HG03442 (cell line): ENCODE measurements at regions not wholly inside any gene's neighbourhood (a gene's known extent, or its start where the extent isn't known, plus 50 kb on each side); places are given as distances from the start of the nearest gene placed in this dataset.
"Not testable (repeated sequence)": the region's sequence is repeated elsewhere in the genome, so short reads cannot be mapped to it uniquely, and the experiment has no call there.

Experiments used
- ATAC-seq: cut with Tn5 transposase; IDR thresholded peaks from one replicate; pipeline ENCODE4 v1.9.1; 2021; ENCODE audit warnings: mild to moderate bottlenecking, moderate library complexity; ENCODE audit not compliant: unreplicated experiment

DNA sequence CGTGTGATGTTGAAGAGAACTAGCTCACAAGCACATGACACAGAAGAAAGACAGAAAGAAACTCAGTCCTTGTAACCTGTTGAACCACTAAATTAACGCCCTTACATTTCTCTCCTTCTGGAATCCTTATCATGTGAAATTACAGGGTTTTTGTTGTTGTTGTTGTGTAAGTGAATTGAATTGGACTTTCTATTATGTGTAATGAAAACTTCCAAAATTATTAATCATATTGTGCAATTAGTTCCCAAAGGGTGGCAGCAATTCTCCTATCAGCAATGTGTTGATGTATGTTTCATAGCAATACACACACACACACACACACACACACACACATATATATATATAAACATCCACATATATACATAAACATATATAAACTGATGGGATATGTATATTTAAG lies 402.2 kb upstream of the TCF4 start:
- no peak for ATAC-seq

DNA sequence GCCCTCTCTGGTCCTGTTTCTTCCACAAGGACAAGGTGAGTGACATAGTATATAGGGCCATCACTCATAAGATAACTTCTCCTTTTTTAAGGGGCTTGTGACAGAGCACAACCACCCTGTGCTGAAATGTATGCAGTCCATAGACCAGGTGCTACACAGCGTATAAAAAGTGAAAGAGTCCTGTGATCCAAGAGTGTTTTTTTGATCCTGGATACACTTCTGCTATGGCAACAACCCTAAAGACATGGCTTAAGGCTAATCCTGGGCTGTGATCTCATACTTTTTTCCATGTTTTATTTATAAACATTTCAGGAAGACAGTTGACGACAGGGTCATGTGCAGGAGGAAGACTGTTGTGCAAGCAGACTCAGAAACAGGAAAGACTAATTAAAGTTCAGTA lies 400.5 kb upstream of the TCF4 start:
- ATAC-seq: no peak

DNA sequence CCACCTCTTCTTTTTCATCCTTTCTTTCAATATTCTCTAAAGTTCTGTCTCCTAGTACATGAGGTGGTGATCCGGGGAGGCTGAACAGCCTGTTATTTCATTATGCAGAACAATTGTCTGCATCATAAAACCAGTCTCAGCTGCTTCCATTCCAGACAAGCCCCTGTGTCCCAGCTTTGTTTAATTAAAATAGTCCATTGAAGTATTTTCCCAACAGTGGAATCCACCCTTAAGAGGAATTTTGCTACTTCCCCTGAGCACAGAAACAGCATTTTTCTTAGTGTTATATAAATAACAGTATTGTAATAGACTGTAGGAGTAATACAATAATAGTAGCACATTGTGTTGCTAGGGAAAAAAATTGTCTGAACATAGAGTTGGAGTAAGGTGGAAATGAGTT lies 395.4 kb upstream of the TCF4 start:
- no peak for ATAC-seq

DNA sequence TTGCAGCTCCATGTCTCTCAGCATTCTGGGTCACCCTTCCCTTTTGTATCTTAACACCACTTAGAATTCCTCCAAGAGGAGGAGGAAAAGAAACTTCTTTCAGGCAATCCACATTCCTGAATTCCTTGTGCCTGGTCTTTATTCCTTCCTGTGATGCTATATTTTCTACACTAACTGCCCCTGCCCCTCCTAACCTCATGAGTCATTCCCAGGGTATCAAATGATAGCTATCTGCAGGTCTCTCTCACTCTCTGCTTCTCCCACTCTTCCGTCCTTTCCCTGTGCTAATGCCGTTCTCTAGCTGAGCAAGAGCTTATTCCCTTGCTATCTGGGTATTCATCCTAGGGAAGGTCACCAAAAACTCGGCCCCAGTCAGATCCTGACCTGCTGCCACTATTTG lies 395.0 kb upstream of the TCF4 start:
- ATAC-seq: no peak

- ATAC-seq: peak; percentile 42
Observed at GRCh38 chr18:55981712-55982475, 393.9 kb upstream of the TCF4 start.

DNA sequence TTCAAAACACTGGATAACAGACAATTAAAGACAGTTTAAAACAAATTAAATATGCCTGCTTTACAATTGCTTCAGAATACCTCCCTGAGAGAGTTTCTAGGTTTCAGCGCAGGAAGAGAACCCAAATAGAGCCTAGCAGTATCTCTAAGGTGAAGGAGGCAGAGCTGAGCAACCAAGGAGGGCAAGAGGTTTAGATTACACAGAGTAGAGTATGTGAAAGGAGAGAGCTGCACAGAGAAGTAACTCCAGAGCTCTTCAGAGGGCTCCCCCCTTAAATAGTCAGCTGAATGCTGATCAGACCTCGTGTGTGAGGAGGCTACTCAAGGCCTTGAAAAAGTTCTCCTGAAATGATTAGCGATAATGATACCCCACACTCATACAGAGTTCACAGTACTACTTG lies 386.5 kb upstream of the TCF4 start:
- ATAC-seq: no peak

- ATAC-seq: no peak
Observed at GRCh38 chr18:55968550-55968949, 380.6 kb upstream of the TCF4 start.

- ATAC-seq: no peak
Observed at GRCh38 chr18:55967019-55967418, 379.0 kb upstream of the TCF4 start.

GRCh38 chr18:55964171-55964570 lies 376.2 kb upstream of the TCF4 start:
- ATAC-seq: no peak

DNA sequence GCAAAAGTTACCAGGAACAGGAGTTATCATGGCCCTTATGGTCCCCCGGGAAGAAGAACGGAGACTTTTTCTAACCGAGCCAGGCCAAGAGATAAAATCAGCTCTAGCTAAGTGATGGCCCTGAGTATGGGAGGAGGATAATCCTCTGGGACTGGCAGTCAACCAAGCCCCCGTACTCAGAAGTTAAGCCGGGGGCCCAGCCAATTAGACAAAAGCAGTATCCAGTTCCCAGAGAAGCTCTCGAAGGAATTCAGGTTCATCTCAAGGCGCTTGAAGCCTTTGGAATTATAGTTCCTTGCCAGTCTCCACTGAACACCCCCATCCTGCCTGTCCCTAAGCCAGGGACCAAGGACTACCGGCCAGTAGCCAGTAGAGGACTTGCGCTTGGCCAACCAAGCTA lies 365.3 kb upstream of the TCF4 start:
- ATAC-seq: no peak

- not testable (repeated sequence) for ATAC-seq
Observed at GRCh38 chr18:55951738-55952137, 363.7 kb upstream of the TCF4 start.

- no peak for ATAC-seq
Observed at GRCh38 chr18:55950379-55951166, 362.6 kb upstream of the TCF4 start.

DNA sequence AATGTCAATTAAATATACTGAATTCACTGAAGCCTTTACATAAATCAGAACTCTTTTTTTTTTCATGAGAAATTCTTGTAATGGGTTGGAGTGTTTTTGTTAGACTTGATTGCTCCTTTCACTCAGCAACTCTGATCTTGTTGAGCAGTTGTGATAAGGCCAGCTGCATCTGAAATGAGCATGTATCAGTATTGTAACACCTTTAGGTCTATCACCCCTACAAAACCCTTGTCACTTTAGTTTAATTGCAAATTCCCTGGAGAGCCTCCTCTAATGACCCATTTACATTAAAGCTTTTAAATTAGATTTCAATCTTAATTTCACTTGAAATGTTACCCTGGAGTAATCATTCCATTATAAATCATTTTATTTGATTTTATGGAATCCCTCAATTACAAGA lies 346.8 kb upstream of the TCF4 start:
- no peak for ATAC-seq

- no peak for ATAC-seq
Observed at GRCh38 chr18:55932675-55933074, 344.7 kb upstream of the TCF4 start.

DNA sequence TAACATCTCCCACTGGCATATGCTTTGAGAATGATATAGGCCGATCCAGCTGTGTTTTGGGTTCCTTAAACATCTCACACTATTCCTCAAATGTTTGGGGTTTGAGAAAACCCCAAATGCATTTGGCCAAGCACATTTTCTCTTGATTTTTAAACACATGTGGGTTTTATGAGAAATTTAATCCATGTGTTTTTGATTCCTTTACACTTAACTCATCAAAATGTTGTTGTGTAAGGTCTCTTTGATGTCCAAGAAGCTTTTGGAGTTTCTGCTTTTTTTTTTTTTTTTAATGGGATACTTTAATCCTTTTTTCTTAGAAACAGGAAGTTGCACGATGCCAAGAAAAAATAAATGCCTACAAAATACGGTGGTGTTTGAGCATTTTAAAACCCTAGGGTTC lies 339.8 kb upstream of the TCF4 start:
- no peak for ATAC-seq

GRCh38 chr18:55925772-55926171 lies 337.8 kb upstream of the TCF4 start:
- ATAC-seq: no peak

DNA sequence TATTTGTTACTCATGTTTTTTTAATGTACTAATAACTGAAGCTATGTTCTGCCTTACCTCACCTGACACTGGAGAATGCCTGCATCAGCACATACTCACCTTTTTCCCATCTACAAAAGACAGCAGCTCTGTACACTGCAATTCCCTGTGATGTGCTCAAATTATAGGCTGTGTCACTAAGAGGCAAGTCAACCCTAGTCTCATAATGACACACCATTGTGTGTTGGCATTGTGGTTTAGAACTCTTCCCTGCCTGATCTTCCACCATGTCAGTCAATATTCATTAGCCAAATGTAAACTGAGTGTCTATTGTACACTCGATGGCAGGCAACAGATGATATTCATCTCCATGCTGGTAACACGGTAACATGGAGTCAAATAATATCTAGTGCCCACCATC lies 332.1 kb upstream of the TCF4 start:
- no peak for ATAC-seq

DNA sequence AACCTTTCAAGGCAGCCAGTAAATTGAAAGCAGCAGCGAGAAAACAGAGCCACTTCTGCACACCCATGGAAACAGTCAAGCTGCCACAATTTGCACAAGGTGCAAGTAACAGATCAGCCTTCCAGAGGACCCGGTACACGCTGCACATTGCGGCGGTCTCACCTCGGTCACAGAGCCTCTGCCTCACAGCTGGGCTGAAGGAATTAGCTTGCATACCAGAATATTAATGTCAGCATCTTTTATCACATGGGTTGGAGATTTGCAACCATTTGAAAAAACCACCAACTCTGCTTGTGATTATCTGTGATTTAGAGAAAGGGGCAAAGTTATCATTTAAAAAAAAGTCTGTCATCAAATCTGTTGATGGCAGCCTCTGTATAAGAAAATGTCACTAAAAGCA lies 330.5 kb upstream of the TCF4 start:
- ATAC-seq: no peak

GRCh38 chr18:55912919-55913318 lies 324.9 kb upstream of the TCF4 start:
- ATAC-seq: no peak

GRCh38 chr18:55912071-55912470 lies 324.1 kb upstream of the TCF4 start:
- no peak for ATAC-seq

DNA sequence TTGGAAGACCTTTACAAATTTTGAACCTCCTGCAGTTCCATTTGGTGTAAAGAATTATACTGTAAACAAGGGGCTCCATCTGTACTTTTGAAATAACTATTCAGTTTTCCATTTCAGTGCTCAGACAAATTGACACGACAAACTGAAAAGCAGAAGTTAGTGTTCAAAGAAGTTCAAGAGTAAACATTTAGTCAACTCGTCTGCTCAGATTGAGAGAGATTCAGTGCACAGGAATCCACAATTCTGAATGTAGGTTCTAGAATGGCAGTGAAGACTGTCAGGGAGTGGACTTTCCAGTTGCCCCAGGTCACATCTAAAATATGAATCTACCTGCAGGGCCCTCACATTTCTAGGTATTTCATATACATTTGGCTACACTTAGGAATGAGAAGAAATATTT lies 322.3 kb upstream of the TCF4 start:
- ATAC-seq: no peak

DNA sequence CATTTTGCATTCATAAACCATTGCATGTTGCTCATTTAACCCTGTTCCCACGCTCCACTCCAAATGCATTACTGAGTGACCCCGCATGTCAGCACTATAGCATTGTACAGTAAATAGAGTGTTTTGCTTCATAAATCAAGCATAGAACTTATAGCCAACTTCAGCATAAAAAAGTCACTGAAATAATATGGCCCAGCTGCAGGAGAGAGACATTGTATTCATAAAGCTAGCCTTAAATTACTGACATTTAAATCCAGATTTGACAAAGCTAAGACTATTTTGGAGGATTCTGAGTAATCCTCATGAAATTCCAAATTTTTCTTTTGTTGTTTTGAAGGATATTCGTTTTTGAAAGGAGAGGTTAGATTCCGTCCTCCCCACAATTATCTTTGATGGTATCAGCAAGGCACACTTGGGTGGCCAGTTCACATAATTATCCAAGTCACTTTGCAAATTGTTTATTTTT lies 320.9 kb upstream of the TCF4 start:
- ATAC-seq: no peak
